Neural crest cell (in vitro differentiated cells): ENCODE measurements at regions not wholly inside any gene's neighbourhood (a gene's known extent, or its start where the extent isn't known, plus 50 kb on each side); places are given as distances from the start of the nearest gene placed in this dataset.

Experiments
- DNase-seq: peaks from one replicate; pipeline ENCODE4 v3.0.0; 2021; ENCODE audit warnings: low read depth, mixed read lengths, low spot score
- H3K27ac Mint-ChIP-seq: one replicate; pipeline ENCODE4 v1.8.0; 2021; ENCODE audit warnings: mild to moderate bottlenecking, mixed read lengths; ENCODE audit not compliant: unreplicated experiment
- H3K27me3 Mint-ChIP-seq: 2 replicates; pipeline ENCODE4 v1.8.0; 2021; ENCODE audit warnings: low read depth, mild to moderate bottlenecking, mixed read lengths
- H3K36me3 Mint-ChIP-seq: 2 replicates; pipeline ENCODE4 v1.8.0; 2021; ENCODE audit warnings: low read depth, mild to moderate bottlenecking, mixed read lengths
- H3K4me1 Mint-ChIP-seq: 2 replicates; pipeline ENCODE4 v1.8.0; 2021; ENCODE audit warnings: mixed read lengths
- H3K4me3 Mint-ChIP-seq: one replicate; pipeline ENCODE4 v1.8.0; 2021; ENCODE audit warnings: mild to moderate bottlenecking, mixed read lengths
- H3K9me3 Mint-ChIP-seq: 2 replicates; pipeline ENCODE4 v1.8.0; 2021; ENCODE audit warnings: mixed read lengths
- CTCF ChIP-seq: fragments of 200-600 bp; sonication (generic); conservative IDR thresholded peaks from 2 replicates; pipeline ENCODE4 v1.5.0; 2021; ENCODE audit warnings: antibody characterized with exemption, mild to moderate bottlenecking

GRCh38 chr16:86288716-86289294 is 221.5 kb upstream of the FOXF1 start:
- H3K9me3 Mint-ChIP-seq: no peaks in the 10 kb centered on the region
- no peak overlapping the region for H3K27ac Mint-ChIP-seq
- H3K27me3 Mint-ChIP-seq: peaks cover 99% of the 10 kb centered on the region
- no peaks in the 10 kb centered on the region for H3K36me3 Mint-ChIP-seq
- H3K4me1 Mint-ChIP-seq: no peaks in the 10 kb centered on the region
- no peak for DNase-seq
- H3K4me3 Mint-ChIP-seq: no peak overlapping the region
- no peak for TF ChIP-seq CTCF

- no peak overlapping the region for H3K27ac Mint-ChIP-seq
- DNase-seq: no peak
- H3K36me3 Mint-ChIP-seq: no peaks in the 10 kb centered on the region
- no peak overlapping the region for H3K4me3 Mint-ChIP-seq
- no peaks in the 10 kb centered on the region for H3K9me3 Mint-ChIP-seq
- no peaks in the 10 kb centered on the region for H3K4me1 Mint-ChIP-seq
- H3K27me3 Mint-ChIP-seq: peaks cover 99% of the 10 kb centered on the region
- no peak for TF ChIP-seq CTCF
These were observed 221.0 kb upstream of the FOXF1 start for GRCh38 chr16:86289304-86289703.

GRCh38 chr16:86289907-86290306 is 220.4 kb upstream of the FOXF1 start:
- H3K9me3 Mint-ChIP-seq: no peaks in the 10 kb centered on the region
- TF ChIP-seq CTCF: no peak
- no peaks in the 10 kb centered on the region for H3K36me3 Mint-ChIP-seq
- no peaks in the 10 kb centered on the region for H3K4me1 Mint-ChIP-seq
- peaks cover 99% of the 10 kb centered on the region for H3K27me3 Mint-ChIP-seq
- no peak for DNase-seq
- no peak overlapping the region for H3K4me3 Mint-ChIP-seq
- no peak overlapping the region for H3K27ac Mint-ChIP-seq

- H3K36me3 Mint-ChIP-seq: no peaks in the 10 kb centered on the region
- no peak overlapping the region for H3K4me3 Mint-ChIP-seq
- peaks cover 96% of the 10 kb centered on the region for H3K27me3 Mint-ChIP-seq
- TF ChIP-seq CTCF: no peak
- no peaks in the 10 kb centered on the region for H3K9me3 Mint-ChIP-seq
- no peak for DNase-seq
- H3K27ac Mint-ChIP-seq: no peak overlapping the region
- H3K4me1 Mint-ChIP-seq: no peaks in the 10 kb centered on the region
These were observed 218.8 kb upstream of the FOXF1 start for GRCh38 chr16:86291491-86291890.

GRCh38 chr16:86292171-86292775 is 218.1 kb upstream of the FOXF1 start:
- no peaks in the 10 kb centered on the region for H3K4me1 Mint-ChIP-seq
- H3K27me3 Mint-ChIP-seq: peaks cover 97% of the 10 kb centered on the region
- no peak for DNase-seq
- no peak overlapping the region for H3K4me3 Mint-ChIP-seq
- no peaks in the 10 kb centered on the region for H3K9me3 Mint-ChIP-seq
- no peaks in the 10 kb centered on the region for H3K36me3 Mint-ChIP-seq
- no peak for TF ChIP-seq CTCF
- H3K27ac Mint-ChIP-seq: no peak overlapping the region
